HepG2 (cell line): ENCODE measurements at regions not wholly inside any gene's neighbourhood (a gene's known extent, or its start where the extent isn't known, plus 50 kb on each side); places are given as distances from the start of the nearest gene placed in this dataset.

Experiments
- ATAC-seq: fragments of 200-7000 bp; cut with Tn5 transposase; 3 replicates; pipeline ENCODE4 v1.9.1; 2020; ENCODE audit warnings: mild to moderate bottlenecking, moderate library complexity
- BruUV-seq: library from RNA; stranded (reverse); fragments of 400-500 nt; replicated peaks from 2 replicates; lab custom pipeline; 2021; lab: Mats Ljungman, UMichigan
- CTCF ChIA-PET: fragments of 300-600 bp; formaldehyde crosslinking; extraction: SDS; loops from one replicate; lab custom pipeline; 2021; ENCODE audit warnings: low total read pairs, inconsistent platforms, low intra/inter-chr PET ratio; lab: Yijun Ruan, JAX
- POLR2A ChIA-PET: fragments of 350-600 bp; sonication (Branson Sonifier 250); formaldehyde crosslinking; loops from one replicate; lab custom pipeline; 2020; ENCODE audit warnings: antibody characterized with exemption, inconsistent platforms; lab: Yijun Ruan, JAX
- DNase-seq: peaks from one replicate; pipeline ENCODE4 v3.0.0-alpha.2; 2015; ENCODE audit warnings: low spot score
- FAIRE-seq: peaks from 3 replicates; lab custom pipeline; 2011; peaks lifted over from hg19 to GRCh38; lab: Jason Lieb, UNC
- H2AFZ ChIP-seq: one replicate; pipeline ENCODE4 v1.6.1; 2011; ENCODE audit warnings: low read length, inconsistent platforms
- H3K27ac ChIP-seq: fragments of 300-600 bp; 3 replicates; pipeline ENCODE4 v1.8.0; 2011; ENCODE audit warnings: mixed run types, mild to moderate bottlenecking, mixed read lengths, low read length, inconsistent platforms; ENCODE audit not compliant: insufficient read depth; ENCODE audit errors: extremely low read length
- H3K27me3 ChIP-seq, 2 experiments: fragments of 200-600 bp in 1 of 2; 2 replicates in 1 of 2; 3 replicates in 1 of 2; pipeline versions ENCODE4 v1.6.0 to v1.8.0; 2011; ENCODE audit warnings: low read length in 2 of 2, mild to moderate bottlenecking in 2 of 2, moderate library complexity in 2 of 2, inconsistent platforms in 1 of 2; ENCODE audit not compliant: insufficient read depth in 2 of 2, control insufficient read depth in 1 of 2
- H3K36me3 ChIP-seq, 2 experiments: fragments of 200-600 bp in 1 of 2; replicated peaks in 1 of 2; 2 replicates in 1 of 2; 3 replicates in 1 of 2; pipeline versions ENCODE4 v1.5.1 to v1.8.0; 2011; ENCODE audit warnings: low read length in 2 of 2, inconsistent platforms in 1 of 2; ENCODE audit not compliant: insufficient read depth in 2 of 2, control insufficient read depth in 1 of 2
- H3K4me1 ChIP-seq: 2 replicates; pipeline ENCODE4 v1.5.1; 2012; ENCODE audit warnings: low read length, inconsistent platforms; ENCODE audit not compliant: insufficient read depth
- H3K4me2 ChIP-seq: 2 replicates; pipeline ENCODE4 v1.6.0; 2011; ENCODE audit warnings: low read depth, low read length, inconsistent platforms
- H3K4me3 ChIP-seq, 3 experiments: fragments of 200-600 bp in 1 of 3; sonication (generic), shearing (Covaris generic) in 1 of 3; replicated peaks in 1 of 3; 2 replicates each; pipeline ENCODE4 v1.5.1; 2011 to 2016; ENCODE audit warnings: low read length in 3 of 3, inconsistent platforms in 2 of 3, low read depth in 2 of 3, mild to moderate bottlenecking in 2 of 3, control low read depth in 1 of 3, mixed read lengths in 1 of 3; ENCODE audit not compliant: insufficient read depth in 1 of 3
- H3K79me2 ChIP-seq: one replicate; pipeline ENCODE4 v1.6.1; 2011; ENCODE audit warnings: low read length, inconsistent platforms; ENCODE audit not compliant: insufficient read depth
- H3K9ac ChIP-seq: 2 replicates; pipeline ENCODE4 v1.6.0; 2011; ENCODE audit warnings: mild to moderate bottlenecking, low read depth, low read length, inconsistent platforms; ENCODE audit not compliant: insufficient read depth
- H3K9me3 ChIP-seq: 2 replicates; pipeline ENCODE4 v1.5.1; 2012; ENCODE audit warnings: mild to moderate bottlenecking, low read length
- H4K20me1 ChIP-seq: 2 replicates; pipeline ENCODE4 v1.6.0; 2011; ENCODE audit warnings: inconsistent platforms, mild to moderate bottlenecking, low read length, moderate library complexity; ENCODE audit not compliant: insufficient read depth
- MED13 ChIP-seq: sonication (generic); formaldehyde crosslinking; IDR thresholded peaks from 2 replicates; pipeline ENCODE4 v1.5.0; 2020; ENCODE audit warnings: missing genetic modification reagents
- NFE2 ChIP-seq: sonication (generic); formaldehyde crosslinking; IDR thresholded peaks from 2 replicates; pipeline ENCODE4 v1.4.0; 2020; ENCODE audit warnings: missing genetic modification reagents
- ZEB1 ChIP-seq: IDR thresholded peaks from 2 replicates; pipeline ENCODE4 v1.6.1; 2012; ENCODE audit warnings: mild to moderate bottlenecking, low read depth, inconsistent platforms; ENCODE audit not compliant: insufficient replicate concordance
- ZNF235 ChIP-seq: sonication (generic); formaldehyde crosslinking; IDR thresholded peaks from 2 replicates; pipeline ENCODE4 v1.8.1; 2023; ENCODE audit warnings: mild to moderate bottlenecking, missing genetic modification reagents, borderline replicate concordance
- ZNF253 ChIP-seq: sonication (generic); formaldehyde crosslinking; IDR thresholded peaks from 2 replicates; pipeline ENCODE4 v1.8.0; 2022; ENCODE audit warnings: mild to moderate bottlenecking, missing genetic modification reagents, borderline replicate concordance
- ZNF652 ChIP-seq: IDR thresholded peaks from 2 replicates; pipeline ENCODE4 v1.6.1; 2016; ENCODE audit warnings: low read depth, borderline replicate concordance
- ZNF766 ChIP-seq: sonication (generic); formaldehyde crosslinking; IDR thresholded peaks from 2 replicates; pipeline ENCODE4 v1.5.0; 2020; ENCODE audit warnings: missing genetic modification reagents, borderline replicate concordance
- WGBS: methylation state at CpG from one replicate; pipeline ENCODE4 v1.1.6; 2017; ENCODE audit warnings: low lambda C conversion rate; 5-methylcytosine and 5-hydroxymethylcytosine counted together
- in situ Hi-C: cut with HindIII; loops from 2 replicates; pipeline ENCODE4 v1.10.0; 2017; ENCODE audit warnings: low pct_unique_long_range_greater_than_20kb; ENCODE audit not compliant: extremely low pct_ligation_motif_present
- intact Hi-C: fragments of 100-400 bp; cut with micrococcal nuclease; formaldehyde crosslinking; loops from one replicate; pipeline ENCODE4 v1.10.0; 2022; ENCODE audit not compliant: unreplicated experiment
- TF ChIP-seq, protein P1 (sequence below), 2 experiments: IDR thresholded peaks; 2 replicates each; pipeline ENCODE4 v1.6.1; 2011 to 2012; ENCODE audit warnings: low read length in 2 of 2, borderline replicate concordance in 1 of 2, low read depth in 1 of 2, mild to moderate bottlenecking in 1 of 2, moderate library complexity in 1 of 2
- TF ChIP-seq, protein P2 (sequence below): sonication (generic); formaldehyde crosslinking; IDR thresholded peaks from 2 replicates; pipeline ENCODE4 v1.8.1; 2023; ENCODE audit warnings: mild to moderate bottlenecking, inconsistent platforms, moderate library complexity, missing genetic modification reagents, borderline replicate concordance
- TF ChIP-seq, protein P3 (sequence below), 2 experiments: sonication (generic) in 1 of 2; formaldehyde crosslinking in 1 of 2; IDR thresholded peaks; 2 replicates each; pipeline versions ENCODE4 v1.4.0 to v1.6.1; 2018 to 2020; ENCODE audit warnings: missing genetic modification reagents in 2 of 2, borderline replicate concordance in 1 of 2, low read depth in 1 of 2, mild to moderate bottlenecking in 1 of 2, missing biosample characterization in 1 of 2
- TF ChIP-seq, protein P4 (sequence below): sonication (generic); formaldehyde crosslinking; IDR thresholded peaks from 2 replicates; pipeline ENCODE4 v1.4.0; 2020; ENCODE audit warnings: mild to moderate bottlenecking, missing genetic modification reagents

DNA sequence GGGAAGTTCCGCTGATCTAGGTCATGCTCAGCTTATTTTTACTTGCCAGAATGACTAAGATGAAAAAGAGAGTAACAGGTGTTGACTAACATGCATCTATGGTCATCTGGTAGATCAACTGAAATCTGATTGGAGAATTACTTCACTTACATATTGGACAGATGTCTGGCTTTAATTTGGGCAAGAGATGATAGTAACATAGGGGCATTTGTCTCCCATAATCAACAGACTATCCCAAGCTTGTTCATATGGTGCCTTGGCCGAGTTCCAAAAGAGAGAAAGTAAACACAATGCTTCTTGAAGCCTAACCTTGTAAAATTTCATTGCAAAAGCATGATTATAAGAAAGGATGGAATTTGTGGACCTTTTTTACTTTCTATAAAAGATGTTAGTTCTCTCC, 503.7 kb downstream of the ADCYAP1 start:
- H3K79me2 ChIP-seq, result no peaks in the 10 kb centered on the region
- H4K20me1 ChIP-seq, result no peaks in the 10 kb centered on the region
- in situ Hi-C loops (no loop called here), intact Hi-C loops (no loop called here)
- ATAC-seq (no peak), FAIRE-seq (no peak)
- H3K4me1 ChIP-seq, result no peaks in the 10 kb centered on the region
- H3K4me2 ChIP-seq, result no peak overlapping the region
- 24% methylated on average over 2 of the region's 2 CpGs for WGBS
- no peak overlapping the region for H2AFZ ChIP-seq
- no peaks in the 10 kb centered on the region for H3K36me3 ChIP-seq
- H3K27me3 ChIP-seq, result no peaks in the 10 kb centered on the region
- no peak overlapping the region for H3K4me3 ChIP-seq
- CTCF ChIA-PET, result no interaction called here
- H3K9me3 ChIP-seq, result no peaks in the 10 kb centered on the region
- BruUV-seq, result no TSS peak
- POLR2A ChIA-PET, result no interaction called here
- no peak overlapping the region for H3K27ac ChIP-seq
- TF ChIP-seq, protein P1, sequence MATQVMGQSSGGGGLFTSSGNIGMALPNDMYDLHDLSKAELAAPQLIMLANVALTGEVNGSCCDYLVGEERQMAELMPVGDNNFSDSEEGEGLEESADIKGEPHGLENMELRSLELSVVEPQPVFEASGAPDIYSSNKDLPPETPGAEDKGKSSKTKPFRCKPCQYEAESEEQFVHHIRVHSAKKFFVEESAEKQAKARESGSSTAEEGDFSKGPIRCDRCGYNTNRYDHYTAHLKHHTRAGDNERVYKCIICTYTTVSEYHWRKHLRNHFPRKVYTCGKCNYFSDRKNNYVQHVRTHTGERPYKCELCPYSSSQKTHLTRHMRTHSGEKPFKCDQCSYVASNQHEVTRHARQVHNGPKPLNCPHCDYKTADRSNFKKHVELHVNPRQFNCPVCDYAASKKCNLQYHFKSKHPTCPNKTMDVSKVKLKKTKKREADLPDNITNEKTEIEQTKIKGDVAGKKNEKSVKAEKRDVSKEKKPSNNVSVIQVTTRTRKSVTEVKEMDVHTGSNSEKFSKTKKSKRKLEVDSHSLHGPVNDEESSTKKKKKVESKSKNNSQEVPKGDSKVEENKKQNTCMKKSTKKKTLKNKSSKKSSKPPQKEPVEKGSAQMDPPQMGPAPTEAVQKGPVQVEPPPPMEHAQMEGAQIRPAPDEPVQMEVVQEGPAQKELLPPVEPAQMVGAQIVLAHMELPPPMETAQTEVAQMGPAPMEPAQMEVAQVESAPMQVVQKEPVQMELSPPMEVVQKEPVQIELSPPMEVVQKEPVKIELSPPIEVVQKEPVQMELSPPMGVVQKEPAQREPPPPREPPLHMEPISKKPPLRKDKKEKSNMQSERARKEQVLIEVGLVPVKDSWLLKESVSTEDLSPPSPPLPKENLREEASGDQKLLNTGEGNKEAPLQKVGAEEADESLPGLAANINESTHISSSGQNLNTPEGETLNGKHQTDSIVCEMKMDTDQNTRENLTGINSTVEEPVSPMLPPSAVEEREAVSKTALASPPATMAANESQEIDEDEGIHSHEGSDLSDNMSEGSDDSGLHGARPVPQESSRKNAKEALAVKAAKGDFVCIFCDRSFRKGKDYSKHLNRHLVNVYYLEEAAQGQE (IDR thresholded peaks at IDR 0.05; ENCODE audit: borderline replicate concordance in 1 of 2, low read depth in 1 of 2, low read length in 2 of 2), result no peak
- TF ChIP-seq ZNF253 (no peak), ZNF235 (CRISPR knock-in tag) (no peak), ZEB1 (no peak), ZNF652 (no peak), MED13 (CRISPR knock-in tag) (no peak), NFE2 (CRISPR knock-in tag) (no peak), ZNF766 (CRISPR knock-in tag) (no peak)
- TF ChIP-seq, protein P2, sequence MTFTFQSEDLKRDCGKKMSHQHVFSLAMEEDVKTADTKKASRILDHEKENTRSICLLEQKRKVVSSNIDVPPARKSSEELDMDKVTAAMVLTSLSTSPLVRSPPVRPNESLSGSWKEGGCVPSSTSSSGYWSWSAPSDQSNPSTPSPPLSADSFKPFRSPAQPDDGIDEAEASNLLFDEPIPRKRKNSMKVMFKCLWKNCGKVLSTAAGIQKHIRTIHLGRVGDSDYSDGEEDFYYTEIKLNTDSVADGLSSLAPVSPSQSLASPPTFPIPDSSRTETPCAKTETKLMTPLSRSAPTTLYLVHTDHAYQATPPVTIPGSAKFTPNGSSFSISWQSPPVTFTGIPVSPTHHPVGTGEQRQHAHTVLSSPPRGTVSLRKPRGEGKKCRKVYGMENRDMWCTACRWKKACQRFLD (CRISPR knock-in tag), result no peak
- TF ChIP-seq, protein P3, sequence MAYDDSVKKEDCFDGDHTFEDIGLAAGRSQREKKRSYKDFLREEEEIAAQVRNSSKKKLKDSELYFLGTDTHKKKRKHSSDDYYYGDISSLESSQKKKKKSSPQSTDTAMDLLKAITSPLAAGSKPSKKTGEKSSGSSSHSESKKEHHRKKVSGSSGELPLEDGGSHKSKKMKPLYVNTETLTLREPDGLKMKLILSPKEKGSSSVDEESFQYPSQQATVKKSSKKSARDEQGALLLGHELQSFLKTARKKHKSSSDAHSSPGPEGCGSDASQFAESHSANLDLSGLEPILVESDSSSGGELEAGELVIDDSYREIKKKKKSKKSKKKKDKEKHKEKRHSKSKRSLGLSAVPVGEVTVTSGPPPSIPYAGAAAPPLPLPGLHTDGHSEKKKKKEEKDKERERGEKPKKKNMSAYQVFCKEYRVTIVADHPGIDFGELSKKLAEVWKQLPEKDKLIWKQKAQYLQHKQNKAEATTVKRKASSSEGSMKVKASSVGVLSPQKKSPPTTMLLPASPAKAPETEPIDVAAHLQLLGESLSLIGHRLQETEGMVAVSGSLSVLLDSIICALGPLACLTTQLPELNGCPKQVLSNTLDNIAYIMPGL (CRISPR knock-in tag; IDR thresholded peaks at IDR 0.05; ENCODE audit: borderline replicate concordance in 1 of 2, low read depth in 1 of 2), result no peak
- TF ChIP-seq, protein P4, sequence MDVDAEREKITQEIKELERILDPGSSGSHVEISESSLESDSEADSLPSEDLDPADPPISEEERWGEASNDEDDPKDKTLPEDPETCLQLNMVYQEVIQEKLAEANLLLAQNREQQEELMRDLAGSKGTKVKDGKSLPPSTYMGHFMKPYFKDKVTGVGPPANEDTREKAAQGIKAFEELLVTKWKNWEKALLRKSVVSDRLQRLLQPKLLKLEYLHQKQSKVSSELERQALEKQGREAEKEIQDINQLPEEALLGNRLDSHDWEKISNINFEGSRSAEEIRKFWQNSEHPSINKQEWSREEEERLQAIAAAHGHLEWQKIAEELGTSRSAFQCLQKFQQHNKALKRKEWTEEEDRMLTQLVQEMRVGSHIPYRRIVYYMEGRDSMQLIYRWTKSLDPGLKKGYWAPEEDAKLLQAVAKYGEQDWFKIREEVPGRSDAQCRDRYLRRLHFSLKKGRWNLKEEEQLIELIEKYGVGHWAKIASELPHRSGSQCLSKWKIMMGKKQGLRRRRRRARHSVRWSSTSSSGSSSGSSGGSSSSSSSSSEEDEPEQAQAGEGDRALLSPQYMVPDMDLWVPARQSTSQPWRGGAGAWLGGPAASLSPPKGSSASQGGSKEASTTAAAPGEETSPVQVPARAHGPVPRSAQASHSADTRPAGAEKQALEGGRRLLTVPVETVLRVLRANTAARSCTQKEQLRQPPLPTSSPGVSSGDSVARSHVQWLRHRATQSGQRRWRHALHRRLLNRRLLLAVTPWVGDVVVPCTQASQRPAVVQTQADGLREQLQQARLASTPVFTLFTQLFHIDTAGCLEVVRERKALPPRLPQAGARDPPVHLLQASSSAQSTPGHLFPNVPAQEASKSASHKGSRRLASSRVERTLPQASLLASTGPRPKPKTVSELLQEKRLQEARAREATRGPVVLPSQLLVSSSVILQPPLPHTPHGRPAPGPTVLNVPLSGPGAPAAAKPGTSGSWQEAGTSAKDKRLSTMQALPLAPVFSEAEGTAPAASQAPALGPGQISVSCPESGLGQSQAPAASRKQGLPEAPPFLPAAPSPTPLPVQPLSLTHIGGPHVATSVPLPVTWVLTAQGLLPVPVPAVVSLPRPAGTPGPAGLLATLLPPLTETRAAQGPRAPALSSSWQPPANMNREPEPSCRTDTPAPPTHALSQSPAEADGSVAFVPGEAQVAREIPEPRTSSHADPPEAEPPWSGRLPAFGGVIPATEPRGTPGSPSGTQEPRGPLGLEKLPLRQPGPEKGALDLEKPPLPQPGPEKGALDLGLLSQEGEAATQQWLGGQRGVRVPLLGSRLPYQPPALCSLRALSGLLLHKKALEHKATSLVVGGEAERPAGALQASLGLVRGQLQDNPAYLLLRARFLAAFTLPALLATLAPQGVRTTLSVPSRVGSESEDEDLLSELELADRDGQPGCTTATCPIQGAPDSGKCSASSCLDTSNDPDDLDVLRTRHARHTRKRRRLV, result no peak
- TF ChIP-seq, all 625 proteins: peak for 0
- no peak for DNase-seq
- no peak overlapping the region for H3K9ac ChIP-seq
